HFF-Myc (cell line): ENCODE measurements at regions not wholly inside any gene's neighbourhood (a gene's known extent, or its start where the extent isn't known, plus 50 kb on each side); places are given as distances from the start of the nearest gene placed in this dataset.
A peak's percentile ranks its signal among the peaks of the same experiment; 100 is the strongest.

Experiments used
- DNase-seq: peaks from one replicate; pipeline ENCODE4 v3.0.0-alpha.2; 2011; ENCODE audit warnings: low read depth; ENCODE audit errors: extremely low read depth
- H3K4me3 ChIP-seq: replicated peaks from 2 replicates; pipeline ENCODE4 v1.5.1; 2011; ENCODE audit warnings: low read depth, mild to moderate bottlenecking, control low read depth, low read length
- TF ChIP-seq, protein P1 (sequence below): IDR thresholded peaks from 2 replicates; pipeline ENCODE4 v1.5.1; 2012; ENCODE audit warnings: mild to moderate bottlenecking, low read depth, low read length, control low read depth; ENCODE audit errors: missing control alignments

- DNase-seq = no peak
- TF ChIP-seq, protein P1, sequence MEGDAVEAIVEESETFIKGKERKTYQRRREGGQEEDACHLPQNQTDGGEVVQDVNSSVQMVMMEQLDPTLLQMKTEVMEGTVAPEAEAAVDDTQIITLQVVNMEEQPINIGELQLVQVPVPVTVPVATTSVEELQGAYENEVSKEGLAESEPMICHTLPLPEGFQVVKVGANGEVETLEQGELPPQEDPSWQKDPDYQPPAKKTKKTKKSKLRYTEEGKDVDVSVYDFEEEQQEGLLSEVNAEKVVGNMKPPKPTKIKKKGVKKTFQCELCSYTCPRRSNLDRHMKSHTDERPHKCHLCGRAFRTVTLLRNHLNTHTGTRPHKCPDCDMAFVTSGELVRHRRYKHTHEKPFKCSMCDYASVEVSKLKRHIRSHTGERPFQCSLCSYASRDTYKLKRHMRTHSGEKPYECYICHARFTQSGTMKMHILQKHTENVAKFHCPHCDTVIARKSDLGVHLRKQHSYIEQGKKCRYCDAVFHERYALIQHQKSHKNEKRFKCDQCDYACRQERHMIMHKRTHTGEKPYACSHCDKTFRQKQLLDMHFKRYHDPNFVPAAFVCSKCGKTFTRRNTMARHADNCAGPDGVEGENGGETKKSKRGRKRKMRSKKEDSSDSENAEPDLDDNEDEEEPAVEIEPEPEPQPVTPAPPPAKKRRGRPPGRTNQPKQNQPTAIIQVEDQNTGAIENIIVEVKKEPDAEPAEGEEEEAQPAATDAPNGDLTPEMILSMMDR = no peak
- no peak overlapping the region for H3K4me3 ChIP-seq
These were observed 178.9 kb downstream of the RPIA start for GRCh38 chr2:88870267-88870839.

- H3K4me3 ChIP-seq = no peak overlapping the region
- TF ChIP-seq, protein P1 = no peak
- no peak for DNase-seq
These were observed 179.9 kb downstream of the RPIA start for GRCh38 chr2:88871336-88871735.

DNA sequence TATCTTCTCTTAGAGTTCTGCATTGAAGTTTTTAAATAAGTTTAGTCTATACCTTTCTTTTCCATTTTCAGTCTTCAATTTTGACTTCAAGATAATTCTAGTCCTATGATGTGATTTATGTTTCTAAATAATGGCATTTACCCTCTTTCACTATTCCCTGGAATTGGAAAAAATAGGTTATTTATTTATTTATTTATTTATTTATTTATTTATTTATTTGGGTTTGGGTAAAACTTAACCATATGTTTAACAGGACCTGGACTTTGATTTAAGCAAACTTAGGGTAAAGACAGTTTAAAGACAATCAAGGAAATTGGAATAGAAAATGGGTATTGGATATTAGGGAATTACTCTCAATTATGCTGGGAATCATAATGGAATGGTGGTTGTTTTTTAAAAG, 182.1 kb downstream of the RPIA start:
- H3K4me3 ChIP-seq = no peak overlapping the region
- TF ChIP-seq, protein P1 = no peak
- DNase-seq = no peak

DNA sequence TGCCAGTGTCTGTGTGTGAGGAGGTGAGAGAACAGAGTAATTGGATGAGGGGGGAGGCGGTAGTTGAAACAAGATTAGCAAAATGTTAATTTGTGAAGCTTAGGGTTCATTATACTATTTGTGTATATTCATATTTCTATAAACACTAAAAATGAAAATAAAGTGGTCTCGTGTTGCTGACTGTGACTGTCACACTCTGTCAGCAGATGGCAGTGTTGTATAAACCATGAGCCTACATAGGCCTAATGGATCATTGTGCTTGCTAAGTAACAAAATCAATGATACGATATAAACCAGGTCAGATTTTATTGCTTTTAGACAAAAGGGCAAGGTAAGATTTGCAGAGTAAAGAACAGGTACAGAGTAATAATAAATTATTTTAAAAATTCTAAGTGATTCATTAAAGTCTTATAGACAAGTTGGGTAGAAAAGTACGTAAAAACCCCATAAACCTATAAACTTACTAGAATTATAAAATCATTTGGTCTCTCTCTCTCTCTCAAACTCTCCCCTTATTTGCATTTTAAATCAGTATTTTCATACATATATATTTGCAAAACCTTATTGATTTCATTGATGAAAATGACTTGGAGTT, 182.7 kb downstream of the RPIA start:
- H3K4me3 ChIP-seq = no peak overlapping the region
- DNase-seq = peak; percentile 14
- TF ChIP-seq, protein P1 = peak; percentile 58

DNA sequence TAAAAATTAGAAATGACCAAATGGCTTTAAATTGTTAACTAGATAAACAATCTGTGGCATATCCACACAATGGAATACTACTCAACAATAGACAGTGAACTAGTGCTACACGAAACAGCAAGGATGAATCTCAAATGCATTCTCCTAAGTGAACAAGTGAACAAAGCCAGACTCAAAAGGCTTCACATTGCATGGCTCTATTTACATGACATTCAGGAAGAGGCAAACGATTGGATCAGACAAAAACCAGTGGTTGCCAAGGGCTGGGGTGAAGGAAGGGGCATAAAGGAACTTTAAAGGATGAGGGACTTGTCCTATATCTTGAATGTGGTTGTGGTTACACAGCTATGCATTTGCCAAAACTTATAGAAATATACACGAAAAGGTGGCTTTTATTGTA, 184.3 kb downstream of the RPIA start:
- TF ChIP-seq, protein P1 = no peak
- no peak overlapping the region for H3K4me3 ChIP-seq
- DNase-seq = no peak

DNA sequence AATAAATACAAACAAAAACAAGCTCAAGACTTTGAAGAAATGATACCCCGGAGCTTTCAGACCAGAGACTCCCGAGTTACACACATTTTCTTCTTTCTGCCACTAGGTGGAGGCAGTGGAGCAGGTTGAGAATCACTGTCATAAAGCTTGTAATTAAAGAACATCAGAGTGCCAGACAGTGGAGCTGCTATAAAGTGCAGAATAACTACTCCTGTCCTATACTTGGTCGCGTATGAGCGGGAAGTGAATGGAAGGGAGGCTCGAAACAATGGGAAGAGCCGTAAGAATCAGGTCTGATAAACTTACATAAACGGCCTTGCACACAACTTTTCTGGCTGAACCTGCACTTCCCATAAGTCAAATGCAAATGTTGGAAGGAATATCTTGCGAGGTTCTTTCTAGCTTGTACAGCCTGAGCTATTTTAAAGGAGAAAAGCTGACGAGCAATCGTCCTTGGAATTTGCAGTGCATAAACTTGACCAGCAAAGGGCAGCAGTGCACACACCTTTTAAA, 189.0 kb downstream of the RPIA start:
- TF ChIP-seq, protein P1 = peak; percentile 74
- no peak overlapping the region for H3K4me3 ChIP-seq
- peak; percentile 35 for DNase-seq

- TF ChIP-seq, protein P1 = no peak
- no peak for DNase-seq
- no peak overlapping the region for H3K4me3 ChIP-seq
These were observed 193.8 kb downstream of the RPIA start for GRCh38 chr2:88885275-88885674.
